MM.1S (cell line): ENCODE measurements at regions not wholly inside any gene's neighbourhood (a gene's known extent, or its start where the extent isn't known, plus 50 kb on each side); places are given as distances from the start of the nearest gene placed in this dataset.

Source experiments
- EZH2 ChIP-seq: fragments of 300-600 bp; sonication (generic); optimal IDR thresholded peaks from 2 replicates; pipeline ENCODE3; 2017; ENCODE audit warnings: low read depth, mild to moderate bottlenecking, antibody characterized with exemption, low read length, mixed read lengths
- EZH2phosphoT487 ChIP-seq: fragments of 300-600 bp; sonication (generic); IDR thresholded peaks from 2 replicates; pipeline ENCODE4 v1.6.1; 2018; ENCODE audit warnings: antibody characterized with exemption, low read length
- TF ChIP-seq, protein P1 (sequence below): fragments of 300-600 bp; sonication (generic); IDR thresholded peaks from 2 replicates; pipeline ENCODE4 v1.5.1; 2016; ENCODE audit warnings: antibody characterized with exemption, low read length, mixed read lengths

DNA sequence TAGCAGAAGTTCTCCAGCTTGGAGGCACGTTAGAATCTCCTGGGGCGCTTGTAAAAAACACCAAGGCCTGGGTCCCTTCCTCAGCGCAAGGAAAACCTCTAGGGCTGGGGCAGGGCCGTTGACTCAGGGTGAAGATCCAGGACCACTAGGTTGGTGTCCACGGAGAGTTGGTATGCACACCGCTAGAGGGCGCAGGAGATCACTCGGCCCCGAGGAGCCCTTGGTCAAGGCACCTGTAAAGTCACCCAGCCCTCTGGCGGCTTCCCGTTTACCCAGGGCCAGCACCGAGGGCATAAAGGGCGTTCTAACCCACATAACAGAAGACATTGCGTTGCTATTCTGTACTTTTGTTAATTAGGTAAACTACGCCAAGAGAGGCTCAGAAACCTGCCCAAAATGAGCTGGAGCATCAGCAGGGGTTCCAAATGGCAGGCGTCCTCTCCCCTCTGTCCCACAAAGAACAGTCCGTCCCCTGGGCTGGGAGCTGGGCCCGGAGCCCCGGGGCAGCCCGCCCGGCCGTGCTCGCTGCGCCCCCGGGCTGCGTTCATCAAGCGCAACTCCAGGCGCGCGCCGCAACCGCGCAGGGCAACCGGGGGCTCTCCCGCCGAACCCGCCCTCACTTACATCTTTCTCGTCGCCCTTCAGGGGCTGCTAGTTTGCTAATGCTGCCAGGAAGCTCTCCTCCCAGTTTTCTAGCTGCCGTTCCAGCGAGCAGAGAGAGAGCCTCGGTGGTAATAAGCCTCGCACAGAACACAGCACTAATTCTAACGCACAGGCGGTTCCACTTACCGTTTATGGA, 332.1 kb downstream of the ARRDC4 start:
- TF ChIP-seq EZH2phosphoT487 = no peak
- TF ChIP-seq, protein P1, sequence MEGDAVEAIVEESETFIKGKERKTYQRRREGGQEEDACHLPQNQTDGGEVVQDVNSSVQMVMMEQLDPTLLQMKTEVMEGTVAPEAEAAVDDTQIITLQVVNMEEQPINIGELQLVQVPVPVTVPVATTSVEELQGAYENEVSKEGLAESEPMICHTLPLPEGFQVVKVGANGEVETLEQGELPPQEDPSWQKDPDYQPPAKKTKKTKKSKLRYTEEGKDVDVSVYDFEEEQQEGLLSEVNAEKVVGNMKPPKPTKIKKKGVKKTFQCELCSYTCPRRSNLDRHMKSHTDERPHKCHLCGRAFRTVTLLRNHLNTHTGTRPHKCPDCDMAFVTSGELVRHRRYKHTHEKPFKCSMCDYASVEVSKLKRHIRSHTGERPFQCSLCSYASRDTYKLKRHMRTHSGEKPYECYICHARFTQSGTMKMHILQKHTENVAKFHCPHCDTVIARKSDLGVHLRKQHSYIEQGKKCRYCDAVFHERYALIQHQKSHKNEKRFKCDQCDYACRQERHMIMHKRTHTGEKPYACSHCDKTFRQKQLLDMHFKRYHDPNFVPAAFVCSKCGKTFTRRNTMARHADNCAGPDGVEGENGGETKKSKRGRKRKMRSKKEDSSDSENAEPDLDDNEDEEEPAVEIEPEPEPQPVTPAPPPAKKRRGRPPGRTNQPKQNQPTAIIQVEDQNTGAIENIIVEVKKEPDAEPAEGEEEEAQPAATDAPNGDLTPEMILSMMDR = peak; percentile 86
- no peak for TF ChIP-seq EZH2
